HepG2 (cell line): ENCODE measurements at regions not wholly inside any gene's neighbourhood (a gene's known extent, or its start where the extent isn't known, plus 50 kb on each side); places are given as distances from the start of the nearest gene placed in this dataset.

Source experiments
- FLYWCH1 ChIP-seq: sonication (generic); formaldehyde crosslinking; IDR thresholded peaks from 2 replicates; pipeline ENCODE4 v1.8.1; 2023; ENCODE audit warnings: mild to moderate bottlenecking, missing genetic modification reagents
- MYNN ChIP-seq: sonication (generic); formaldehyde crosslinking; IDR thresholded peaks from 2 replicates; pipeline ENCODE4 v1.4.0; 2020; ENCODE audit warnings: mild to moderate bottlenecking, low read depth, missing genetic modification reagents
- NFRKB ChIP-seq: fragments of 450-650 bp; IDR thresholded peaks from 2 replicates; pipeline ENCODE4 v1.6.1; 2017
- NR2F6 ChIP-seq, 2 experiments: IDR thresholded peaks; 2 replicates each; pipeline ENCODE4 v1.6.1; 2016; ENCODE audit warnings: antibody characterized with exemption in 1 of 2, mild to moderate bottlenecking in 1 of 2
- NRL ChIP-seq: sonication (generic); formaldehyde crosslinking; IDR thresholded peaks from 2 replicates; pipeline ENCODE4 v1.5.0; 2020; ENCODE audit warnings: missing genetic modification reagents, mild to moderate bottlenecking, moderate library complexity, borderline replicate concordance
- SAFB2 ChIP-seq: sonication (generic); formaldehyde crosslinking; IDR thresholded peaks from 2 replicates; pipeline ENCODE4 v1.5.1; 2020; ENCODE audit warnings: missing genetic modification reagents, low read depth, mild to moderate bottlenecking, borderline replicate concordance
- SSRP1 ChIP-seq: IDR thresholded peaks from 2 replicates; pipeline ENCODE4 v1.6.1; 2016; ENCODE audit warnings: control low read depth
- ZNF143 ChIP-seq: sonication (generic); formaldehyde crosslinking; IDR thresholded peaks from 2 replicates; pipeline ENCODE4 v1.4.0; 2020; ENCODE audit warnings: missing genetic modification reagents
- TF ChIP-seq, protein P1 (sequence below), 2 experiments: fragments of 450-650 bp in 1 of 2; sonication (generic) in 1 of 2; formaldehyde crosslinking in 1 of 2; IDR thresholded peaks; 2 replicates each; pipeline versions ENCODE4 v1.6.1 to v1.8.0; 2016 to 2022; ENCODE audit warnings: antibody characterized with exemption in 1 of 2, mild to moderate bottlenecking in 1 of 2, missing genetic modification reagents in 1 of 2
- TF ChIP-seq, protein P2 (sequence below): sonication (generic); formaldehyde crosslinking; conservative IDR thresholded peaks from 2 replicates; pipeline ENCODE4 v1.8.0; 2022; ENCODE audit warnings: mild to moderate bottlenecking, moderate library complexity, missing genetic modification reagents
- TF ChIP-seq, protein P3 (sequence below): sonication (generic); formaldehyde crosslinking; IDR thresholded peaks from 2 replicates; pipeline ENCODE4 v1.5.0; 2020; ENCODE audit warnings: mild to moderate bottlenecking, missing genetic modification reagents
- TF ChIP-seq, protein P4 (sequence below): fragments of 450-650 bp; IDR thresholded peaks from 2 replicates; pipeline ENCODE4 v1.6.1; 2016
- TF ChIP-seq, protein P5 (sequence below): sonication (generic); formaldehyde crosslinking; IDR thresholded peaks from 2 replicates; pipeline ENCODE4 v1.8.0; 2022; ENCODE audit warnings: missing genetic modification reagents, mild to moderate bottlenecking, moderate library complexity, borderline replicate concordance

DNA sequence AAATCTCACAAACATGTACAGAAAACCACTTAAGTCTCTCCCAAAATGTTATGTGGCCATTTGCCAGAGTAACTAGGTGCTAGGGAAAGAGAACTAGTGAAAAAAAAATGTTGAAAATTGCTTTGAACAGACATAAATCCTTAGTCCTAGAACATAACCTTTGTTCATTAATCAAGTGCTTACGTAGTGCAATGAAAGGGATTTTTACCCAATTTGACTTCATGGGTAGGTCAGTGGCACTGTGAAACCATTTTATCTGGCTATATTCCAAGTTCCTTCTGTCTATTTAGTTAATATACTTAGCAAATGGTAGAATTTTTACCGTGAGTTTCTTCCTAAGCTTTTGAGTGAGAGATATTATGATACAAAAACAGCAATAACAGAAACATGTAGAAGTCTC is 209.4 kb downstream of the DIPK2A start (continued):
- TF ChIP-seq, protein P1, sequence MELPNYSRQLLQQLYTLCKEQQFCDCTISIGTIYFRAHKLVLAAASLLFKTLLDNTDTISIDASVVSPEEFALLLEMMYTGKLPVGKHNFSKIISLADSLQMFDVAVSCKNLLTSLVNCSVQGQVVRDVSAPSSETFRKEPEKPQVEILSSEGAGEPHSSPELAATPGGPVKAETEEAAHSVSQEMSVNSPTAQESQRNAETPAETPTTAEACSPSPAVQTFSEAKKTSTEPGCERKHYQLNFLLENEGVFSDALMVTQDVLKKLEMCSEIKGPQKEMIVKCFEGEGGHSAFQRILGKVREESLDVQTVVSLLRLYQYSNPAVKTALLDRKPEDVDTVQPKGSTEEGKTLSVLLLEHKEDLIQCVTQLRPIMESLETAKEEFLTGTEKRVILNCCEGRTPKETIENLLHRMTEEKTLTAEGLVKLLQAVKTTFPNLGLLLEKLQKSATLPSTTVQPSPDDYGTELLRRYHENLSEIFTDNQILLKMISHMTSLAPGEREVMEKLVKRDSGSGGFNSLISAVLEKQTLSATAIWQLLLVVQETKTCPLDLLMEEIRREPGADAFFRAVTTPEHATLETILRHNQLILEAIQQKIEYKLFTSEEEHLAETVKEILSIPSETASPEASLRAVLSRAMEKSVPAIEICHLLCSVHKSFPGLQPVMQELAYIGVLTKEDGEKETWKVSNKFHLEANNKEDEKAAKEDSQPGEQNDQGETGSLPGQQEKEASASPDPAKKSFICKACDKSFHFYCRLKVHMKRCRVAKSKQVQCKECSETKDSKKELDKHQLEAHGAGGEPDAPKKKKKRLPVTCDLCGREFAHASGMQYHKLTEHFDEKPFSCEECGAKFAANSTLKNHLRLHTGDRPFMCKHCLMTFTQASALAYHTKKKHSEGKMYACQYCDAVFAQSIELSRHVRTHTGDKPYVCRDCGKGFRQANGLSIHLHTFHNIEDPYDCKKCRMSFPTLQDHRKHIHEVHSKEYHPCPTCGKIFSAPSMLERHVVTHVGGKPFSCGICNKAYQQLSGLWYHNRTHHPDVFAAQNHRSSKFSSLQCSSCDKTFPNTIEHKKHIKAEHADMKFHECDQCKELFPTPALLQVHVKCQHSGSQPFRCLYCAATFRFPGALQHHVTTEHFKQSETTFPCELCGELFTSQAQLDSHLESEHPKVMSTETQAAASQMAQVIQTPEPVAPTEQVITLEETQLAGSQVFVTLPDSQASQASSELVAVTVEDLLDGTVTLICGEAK (IDR thresholded peaks at IDR 0.05): no peak
- TF ChIP-seq, protein P1 (CRISPR knock-in tag; IDR thresholded peaks at IDR 0.05): no peak
- TF ChIP-seq SSRP1 (CRISPR knock-in tag): no peak
- no peak for TF ChIP-seq FLYWCH1
- TF ChIP-seq, protein P2, sequence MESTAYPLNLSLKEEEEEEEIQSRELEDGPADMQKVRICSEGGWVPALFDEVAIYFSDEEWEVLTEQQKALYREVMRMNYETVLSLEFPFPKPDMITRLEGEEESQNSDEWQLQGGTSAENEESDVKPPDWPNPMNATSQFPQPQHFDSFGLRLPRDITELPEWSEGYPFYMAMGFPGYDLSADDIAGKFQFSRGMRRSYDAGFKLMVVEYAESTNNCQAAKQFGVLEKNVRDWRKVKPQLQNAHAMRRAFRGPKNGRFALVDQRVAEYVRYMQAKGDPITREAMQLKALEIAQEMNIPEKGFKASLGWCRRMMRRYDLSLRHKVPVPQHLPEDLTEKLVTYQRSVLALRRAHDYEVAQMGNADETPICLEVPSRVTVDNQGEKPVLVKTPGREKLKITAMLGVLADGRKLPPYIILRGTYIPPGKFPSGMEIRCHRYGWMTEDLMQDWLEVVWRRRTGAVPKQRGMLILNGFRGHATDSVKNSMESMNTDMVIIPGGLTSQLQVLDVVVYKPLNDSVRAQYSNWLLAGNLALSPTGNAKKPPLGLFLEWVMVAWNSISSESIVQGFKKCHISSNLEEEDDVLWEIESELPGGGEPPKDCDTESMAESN (CRISPR knock-in tag): no peak
- TF ChIP-seq SAFB2 (CRISPR knock-in tag): no peak
- TF ChIP-seq MYNN (CRISPR knock-in tag): no peak
- no peak for TF ChIP-seq ZNF143 (CRISPR knock-in tag)
- TF ChIP-seq, protein P3, sequence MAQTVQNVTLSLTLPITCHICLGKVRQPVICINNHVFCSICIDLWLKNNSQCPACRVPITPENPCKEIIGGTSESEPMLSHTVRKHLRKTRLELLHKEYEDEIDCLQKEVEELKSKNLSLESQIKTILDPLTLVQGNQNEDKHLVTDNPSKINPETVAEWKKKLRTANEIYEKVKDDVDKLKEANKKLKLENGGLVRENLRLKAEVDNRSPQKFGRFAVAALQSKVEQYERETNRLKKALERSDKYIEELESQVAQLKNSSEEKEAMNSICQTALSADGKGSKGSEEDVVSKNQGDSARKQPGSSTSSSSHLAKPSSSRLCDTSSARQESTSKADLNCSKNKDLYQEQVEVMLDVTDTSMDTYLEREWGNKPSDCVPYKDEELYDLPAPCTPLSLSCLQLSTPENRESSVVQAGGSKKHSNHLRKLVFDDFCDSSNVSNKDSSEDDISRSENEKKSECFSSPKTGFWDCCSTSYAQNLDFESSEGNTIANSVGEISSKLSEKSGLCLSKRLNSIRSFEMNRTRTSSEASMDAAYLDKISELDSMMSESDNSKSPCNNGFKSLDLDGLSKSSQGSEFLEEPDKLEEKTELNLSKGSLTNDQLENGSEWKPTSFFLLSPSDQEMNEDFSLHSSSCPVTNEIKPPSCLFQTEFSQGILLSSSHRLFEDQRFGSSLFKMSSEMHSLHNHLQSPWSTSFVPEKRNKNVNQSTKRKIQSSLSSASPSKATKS: no peak
- no peak for TF ChIP-seq NR2F6 (IDR thresholded peaks at IDR 0.05)
- no peak for TF ChIP-seq NR2F6 (CRISPR knock-in tag; IDR thresholded peaks at IDR 0.05)
- no peak for TF ChIP-seq NRL (CRISPR knock-in tag)
- no peak for TF ChIP-seq NFRKB
- TF ChIP-seq, protein P4, sequence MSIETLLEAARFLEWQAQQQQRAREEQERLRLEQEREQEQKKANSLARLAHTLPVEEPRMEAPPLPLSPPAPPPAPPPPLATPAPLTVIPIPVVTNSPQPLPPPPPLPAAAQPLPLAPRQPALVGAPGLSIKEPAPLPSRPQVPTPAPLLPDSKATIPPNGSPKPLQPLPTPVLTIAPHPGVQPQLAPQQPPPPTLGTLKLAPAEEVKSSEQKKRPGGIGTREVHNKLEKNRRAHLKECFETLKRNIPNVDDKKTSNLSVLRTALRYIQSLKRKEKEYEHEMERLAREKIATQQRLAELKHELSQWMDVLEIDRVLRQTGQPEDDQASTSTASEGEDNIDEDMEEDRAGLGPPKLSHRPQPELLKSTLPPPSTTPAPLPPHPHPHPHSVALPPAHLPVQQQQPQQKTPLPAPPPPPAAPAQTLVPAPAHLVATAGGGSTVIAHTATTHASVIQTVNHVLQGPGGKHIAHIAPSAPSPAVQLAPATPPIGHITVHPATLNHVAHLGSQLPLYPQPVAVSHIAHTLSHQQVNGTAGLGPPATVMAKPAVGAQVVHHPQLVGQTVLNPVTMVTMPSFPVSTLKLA: no peak
- TF ChIP-seq, protein P5, sequence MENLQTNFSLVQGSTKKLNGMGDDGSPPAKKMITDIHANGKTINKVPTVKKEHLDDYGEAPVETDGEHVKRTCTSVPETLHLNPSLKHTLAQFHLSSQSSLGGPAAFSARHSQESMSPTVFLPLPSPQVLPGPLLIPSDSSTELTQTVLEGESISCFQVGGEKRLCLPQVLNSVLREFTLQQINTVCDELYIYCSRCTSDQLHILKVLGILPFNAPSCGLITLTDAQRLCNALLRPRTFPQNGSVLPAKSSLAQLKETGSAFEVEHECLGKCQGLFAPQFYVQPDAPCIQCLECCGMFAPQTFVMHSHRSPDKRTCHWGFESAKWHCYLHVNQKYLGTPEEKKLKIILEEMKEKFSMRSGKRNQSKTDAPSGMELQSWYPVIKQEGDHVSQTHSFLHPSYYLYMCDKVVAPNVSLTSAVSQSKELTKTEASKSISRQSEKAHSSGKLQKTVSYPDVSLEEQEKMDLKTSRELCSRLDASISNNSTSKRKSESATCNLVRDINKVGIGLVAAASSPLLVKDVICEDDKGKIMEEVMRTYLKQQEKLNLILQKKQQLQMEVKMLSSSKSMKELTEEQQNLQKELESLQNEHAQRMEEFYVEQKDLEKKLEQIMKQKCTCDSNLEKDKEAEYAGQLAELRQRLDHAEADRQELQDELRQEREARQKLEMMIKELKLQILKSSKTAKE: no peak
- TF ChIP-seq, all 625 proteins: peak for 0
